HG03039 (cell line): ENCODE measurements at regions not wholly inside any gene's neighbourhood (a gene's known extent, or its start where the extent isn't known, plus 50 kb on each side); places are given as distances from the start of the nearest gene placed in this dataset.

ENCODE experiments used
- ATAC-seq: cut with Tn5 transposase; IDR thresholded peaks from one replicate; pipeline ENCODE4 v1.9.1; 2021; ENCODE audit warnings: mild to moderate bottlenecking, moderate library complexity; ENCODE audit not compliant: unreplicated experiment

DNA sequence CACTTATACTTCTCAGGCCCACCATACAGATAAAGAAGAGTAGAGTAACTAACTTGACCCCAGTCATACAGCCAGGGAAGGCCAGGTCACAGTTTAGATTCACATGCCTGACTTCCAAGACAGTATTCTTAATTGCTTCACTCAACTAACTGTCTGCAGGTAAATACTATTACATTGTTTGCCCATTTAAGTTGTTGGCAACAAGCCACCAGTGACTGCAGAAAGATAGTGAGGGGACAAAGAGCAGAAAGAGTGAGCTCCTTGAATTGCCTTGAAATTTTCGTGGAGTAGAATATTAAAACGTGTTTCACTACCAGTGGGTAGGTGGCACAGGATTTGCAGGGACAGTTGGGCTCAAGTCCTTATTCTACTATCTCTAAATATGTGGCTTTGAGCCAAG lies 146.3 kb upstream of the RMST start:
- ATAC-seq: no peak

DNA sequence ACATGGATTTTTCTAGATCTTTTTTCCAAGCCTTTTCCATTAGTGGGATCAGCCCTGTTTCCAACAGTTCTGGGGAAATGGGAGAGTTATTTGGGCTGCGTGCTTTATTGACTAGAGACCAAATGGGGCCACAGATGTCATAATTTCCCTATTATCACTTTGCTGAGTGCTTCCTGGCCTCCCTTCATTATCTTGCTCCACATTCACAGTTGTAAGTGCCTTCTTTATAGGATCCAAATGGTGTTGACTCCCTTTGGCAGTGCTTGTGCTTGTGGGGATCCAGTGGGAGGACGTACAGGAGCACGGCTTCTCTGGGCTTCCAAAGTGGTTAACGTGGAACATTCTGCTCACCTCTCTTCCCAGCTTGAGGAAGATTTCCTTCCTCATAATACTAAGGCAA lies 141.0 kb upstream of the RMST start:
- ATAC-seq: no peak

DNA sequence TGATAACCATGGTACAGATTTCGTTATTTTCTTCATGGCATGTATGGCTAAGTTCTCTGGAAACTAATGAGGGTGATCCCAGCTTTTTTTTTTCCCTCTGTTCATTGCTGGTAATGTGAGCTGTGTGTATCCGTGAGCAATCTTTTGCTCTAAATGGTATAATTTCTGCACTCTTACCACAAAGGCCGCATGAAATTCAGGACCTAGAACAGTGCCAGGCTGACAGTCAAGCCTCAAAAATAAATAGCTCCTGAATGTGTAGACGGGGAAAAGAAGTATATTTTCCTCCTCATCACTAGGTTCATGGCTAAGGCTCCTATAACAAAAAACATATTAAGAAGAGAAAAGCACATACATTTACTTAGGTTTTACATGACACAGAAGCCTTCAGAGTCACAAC lies 140.2 kb upstream of the RMST start:
- ATAC-seq: no peak

DNA sequence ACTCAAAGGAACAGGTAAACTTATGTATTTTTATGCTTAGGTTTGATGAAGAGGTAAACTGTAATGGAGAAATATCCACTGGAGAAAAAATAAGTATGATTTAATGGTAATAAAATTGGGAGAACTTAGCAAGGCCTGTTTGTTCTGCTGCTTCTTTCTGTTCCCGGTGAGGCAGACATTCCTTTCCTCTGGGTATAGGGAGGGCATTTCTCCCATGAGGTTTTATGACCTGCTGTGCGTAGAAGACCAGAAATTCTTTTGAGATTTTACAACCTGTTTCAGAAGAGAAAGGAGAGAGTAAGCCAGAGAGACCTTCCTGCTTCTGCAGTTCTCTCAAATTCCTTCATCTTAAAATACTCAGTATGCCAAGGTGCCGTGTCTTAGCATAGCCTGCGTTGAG lies 139.4 kb upstream of the RMST start:
- no peak for ATAC-seq

DNA sequence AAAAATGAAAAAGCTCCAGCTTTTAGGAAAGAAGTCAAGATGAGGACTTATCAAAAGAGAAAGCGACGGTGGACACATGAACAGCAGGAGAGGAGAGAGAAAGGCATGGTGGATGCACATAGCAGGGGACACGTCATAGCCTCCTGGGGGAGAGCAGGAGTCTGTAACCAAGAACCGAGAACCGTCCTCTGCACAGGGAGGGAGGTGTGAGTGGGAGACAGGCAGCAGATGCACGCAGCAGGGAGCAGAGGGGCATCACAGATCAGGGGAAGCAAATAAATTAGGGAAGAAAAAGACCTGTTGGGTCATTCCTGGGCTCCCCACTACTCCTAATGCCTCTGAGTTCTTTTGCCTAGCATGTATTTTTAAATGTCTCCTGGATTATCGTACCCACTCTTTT lies 138.1 kb upstream of the RMST start:
- no peak for ATAC-seq

DNA sequence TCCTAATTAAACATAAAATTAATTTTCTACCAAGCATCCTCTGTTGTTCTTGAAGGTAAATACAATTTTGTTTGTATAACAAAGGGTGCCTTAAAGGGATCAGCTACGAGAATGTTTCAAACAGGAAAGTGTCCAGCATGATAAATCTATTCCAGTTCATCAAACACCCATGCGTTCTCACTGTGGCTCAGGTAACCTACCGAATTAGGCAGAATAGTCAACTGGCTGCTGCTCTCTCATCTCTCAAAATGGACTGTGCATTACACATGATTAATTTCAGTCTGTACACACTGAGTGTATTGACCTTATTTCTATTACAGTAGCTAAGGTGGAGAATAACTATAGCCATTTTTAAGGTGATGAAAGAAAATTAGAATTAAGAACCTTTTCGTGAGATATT lies 127.5 kb upstream of the RMST start:
- ATAC-seq: no peak

DNA sequence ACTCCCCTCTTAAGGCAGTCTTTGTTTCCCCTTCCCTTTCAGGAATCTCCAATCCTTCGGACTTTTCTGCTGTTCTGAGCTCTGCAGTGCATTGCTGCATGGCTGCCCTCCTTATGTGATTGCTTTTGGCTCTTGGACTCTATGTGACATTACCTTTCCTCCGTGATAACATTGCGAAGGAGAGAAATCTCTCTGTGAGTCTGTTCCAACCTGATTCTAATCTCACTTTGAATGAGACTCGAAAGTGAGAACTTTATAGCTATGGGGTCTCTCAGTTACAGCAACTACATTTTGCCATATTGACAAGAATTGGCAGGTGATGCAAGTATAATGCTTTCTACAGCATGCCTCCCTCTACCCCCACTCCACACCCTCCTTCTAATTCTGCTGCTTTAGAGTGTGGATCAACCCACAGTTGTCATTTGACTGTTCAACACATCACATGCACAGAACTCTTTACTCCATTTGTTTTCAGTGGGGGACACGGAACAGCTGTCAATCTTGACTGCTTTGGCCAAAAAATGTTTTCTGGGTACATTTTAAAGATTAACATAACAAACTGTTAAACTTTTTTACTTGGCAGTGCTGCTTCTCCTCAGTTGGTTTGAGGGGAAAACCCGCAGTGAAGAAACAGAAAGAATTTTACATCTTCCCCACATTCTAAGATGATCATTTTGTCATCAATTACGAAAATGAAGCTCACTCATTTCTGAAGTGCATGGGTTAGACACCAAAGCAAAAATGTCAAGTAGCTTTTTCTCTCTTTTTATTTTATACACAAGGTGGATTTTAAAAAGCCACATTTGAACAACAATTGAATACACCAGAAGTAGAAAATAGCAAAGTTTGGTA lies 125.5 kb upstream of the RMST start:
- ATAC-seq: peak; percentile 45

DNA sequence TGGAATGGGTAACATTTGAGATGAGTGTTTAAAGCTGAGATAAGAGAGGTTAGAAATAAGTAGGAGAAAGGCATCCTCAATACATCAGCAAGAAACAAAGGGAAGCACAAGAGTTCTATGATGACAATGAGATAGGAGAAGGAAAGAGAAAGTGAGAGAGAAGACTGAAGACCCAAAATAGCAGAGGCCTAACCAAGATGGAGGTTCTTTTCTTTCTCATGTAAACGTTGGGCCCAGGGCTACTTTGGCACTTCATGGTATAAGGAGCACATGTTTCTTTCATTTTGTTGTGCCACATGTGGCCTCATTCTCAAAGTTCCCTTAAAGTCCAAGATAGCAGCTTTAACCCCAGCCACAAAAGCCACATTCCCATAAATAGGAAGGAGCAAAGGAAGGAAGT lies 120.5 kb upstream of the RMST start:
- no peak for ATAC-seq

DNA sequence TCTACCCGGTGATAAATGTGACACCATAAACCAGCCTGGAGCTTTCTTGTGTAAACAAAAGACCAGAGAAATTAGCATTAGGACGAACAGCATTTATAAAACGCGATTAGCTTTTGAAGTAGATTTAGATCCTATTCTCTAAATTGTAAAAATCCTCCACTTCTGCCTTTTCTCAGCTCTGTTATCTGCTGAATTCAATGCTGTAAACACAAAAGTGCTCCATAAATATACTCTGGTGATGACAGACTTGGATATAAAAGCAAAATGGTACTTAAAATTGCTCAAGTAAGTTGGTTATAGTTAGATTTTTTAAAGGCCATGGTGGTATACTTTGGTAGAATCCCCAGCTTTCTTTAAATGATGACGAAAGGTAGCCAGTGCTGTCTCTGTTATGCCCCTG lies 114.6 kb upstream of the RMST start:
- ATAC-seq: no peak

DNA sequence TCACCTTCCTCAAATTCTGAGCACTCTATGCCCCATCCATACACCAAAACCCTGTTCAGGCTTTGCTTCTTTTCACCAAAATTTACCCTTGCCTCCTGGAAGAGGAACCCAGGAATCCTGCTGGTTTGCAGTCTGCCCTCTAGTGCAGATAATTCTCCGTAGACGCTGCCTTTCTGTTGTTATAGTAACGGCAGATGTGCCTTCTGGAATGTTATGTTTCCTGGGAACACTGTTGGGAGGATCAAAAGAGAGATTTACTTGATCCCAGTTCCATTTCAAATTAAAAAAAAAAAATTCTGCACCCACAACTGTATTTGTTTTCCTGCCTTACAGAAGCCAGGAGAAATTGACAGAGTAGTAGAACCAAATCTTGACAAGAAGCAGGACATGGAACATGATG lies 104.2 kb upstream of the RMST start:
- ATAC-seq: no peak

DNA sequence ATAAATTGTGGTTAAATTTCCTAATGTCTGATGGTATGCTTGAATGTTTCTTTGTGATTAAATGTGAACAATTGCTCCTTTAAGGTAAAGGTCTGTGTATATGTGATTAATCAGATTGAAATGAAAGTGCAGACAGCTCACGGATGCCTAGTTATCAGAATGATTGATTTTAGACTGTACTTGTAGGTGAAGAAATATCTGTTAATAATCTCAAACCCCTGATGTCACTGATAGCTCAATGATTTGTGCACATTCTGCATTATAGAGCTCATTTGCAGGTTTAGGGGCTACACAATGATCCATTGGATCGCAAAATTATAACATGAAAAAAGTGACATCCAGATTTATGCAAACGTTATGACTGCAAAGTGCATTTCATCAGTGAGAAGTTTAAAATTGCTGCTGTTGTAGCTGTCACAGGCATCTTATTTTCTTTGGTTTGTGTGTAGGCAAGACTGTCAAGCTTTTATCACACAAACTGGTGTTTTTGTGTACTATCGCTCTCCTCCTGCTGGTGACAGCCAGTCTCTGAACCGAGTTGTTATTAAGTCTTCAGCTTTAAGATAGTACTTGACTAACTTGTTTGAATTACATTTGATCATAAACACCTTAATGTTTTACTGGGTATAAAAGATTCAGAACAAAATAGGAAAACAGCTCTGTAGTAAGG lies 103.4 kb upstream of the RMST start:
- no peak for ATAC-seq

DNA sequence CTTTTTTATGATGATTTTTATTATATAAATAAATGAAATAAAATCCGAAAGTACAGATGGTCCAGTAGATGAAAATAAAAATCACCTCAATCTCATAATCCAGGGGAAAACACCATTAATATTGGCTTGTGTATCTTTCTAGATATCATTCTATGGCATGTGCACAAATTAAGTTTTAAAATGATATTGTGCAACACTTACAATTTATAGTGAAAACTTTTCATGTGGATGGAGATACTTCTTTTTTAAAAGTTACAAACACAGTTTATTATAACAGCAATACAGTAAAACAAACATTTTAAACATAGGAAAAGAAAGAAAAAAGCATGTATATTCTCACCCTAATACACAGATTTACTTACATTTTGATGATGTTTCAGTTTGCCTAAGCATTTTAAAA lies 98.9 kb upstream of the RMST start:
- no peak for ATAC-seq

DNA sequence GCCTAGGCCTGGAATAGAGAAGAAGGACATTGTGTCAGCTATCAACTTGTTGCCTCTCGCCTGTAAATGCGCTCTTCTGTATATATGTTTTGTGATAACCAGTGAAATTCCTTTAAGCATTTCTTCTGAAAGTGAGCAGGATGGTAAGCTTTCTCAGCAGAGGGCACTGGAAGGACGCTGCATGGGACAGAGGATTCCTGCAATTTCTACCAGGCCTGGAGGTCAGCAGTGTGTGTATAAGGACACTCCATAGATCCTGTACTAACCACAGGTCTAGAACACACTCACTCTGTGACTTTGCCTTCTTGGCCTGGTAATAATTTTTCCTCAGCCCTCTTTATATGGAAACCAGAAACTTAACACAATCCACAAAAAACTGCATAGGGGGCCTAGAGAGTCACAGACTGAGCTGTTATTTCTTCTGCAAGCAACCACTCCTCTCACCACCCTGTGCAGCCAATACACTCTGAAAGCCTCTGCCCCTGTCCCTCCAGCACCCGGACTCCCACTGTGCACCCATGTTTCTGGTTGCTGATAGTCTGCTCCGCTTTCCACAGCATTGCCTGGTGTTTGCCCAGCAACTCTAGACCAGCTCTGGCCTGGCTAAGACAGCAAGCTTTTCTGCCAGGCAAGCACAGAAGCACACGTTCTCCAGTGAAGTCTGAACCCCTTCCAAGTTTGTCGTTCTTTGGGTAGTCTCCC lies 94.0 kb upstream of the RMST start:
- ATAC-seq: no peak

DNA sequence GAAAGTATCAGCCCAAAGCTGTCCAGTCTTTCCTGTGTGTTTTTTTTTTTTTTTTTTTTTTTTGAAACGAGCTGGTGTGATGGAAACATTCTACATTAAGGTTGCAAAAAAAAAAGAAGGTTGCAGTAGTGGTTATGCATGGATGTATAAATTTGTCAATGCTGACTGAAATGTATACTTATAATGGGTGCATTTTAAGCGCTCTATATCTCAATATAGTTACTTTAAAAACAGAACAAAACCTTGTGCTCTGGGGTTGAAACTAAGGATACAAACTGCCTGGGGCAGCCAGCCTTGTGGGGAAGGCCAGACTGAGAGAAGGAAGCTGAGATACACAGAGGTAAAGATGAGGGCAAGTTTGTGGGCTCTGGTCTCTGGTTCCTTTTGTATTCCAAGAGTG lies 87.3 kb upstream of the RMST start:
- no peak for ATAC-seq

DNA sequence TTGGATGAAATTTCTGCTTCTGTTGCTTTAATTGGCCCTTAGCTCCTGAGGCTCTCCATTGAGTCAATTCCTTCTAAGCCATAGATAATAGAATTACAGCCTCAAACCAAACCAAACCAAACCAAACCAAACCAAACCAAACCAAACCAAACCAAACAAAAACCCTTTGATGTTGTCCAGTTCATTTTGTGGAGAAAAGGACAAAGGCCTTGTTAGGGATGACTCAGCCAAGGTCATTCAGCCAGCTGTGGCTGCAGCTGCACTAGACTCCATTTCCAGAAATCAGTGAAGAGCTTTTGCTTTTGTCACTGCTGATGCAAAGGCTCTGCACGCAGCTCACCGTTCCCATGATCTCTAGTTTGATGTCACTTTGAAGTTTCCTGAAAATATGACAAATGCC lies 82.2 kb upstream of the RMST start:
- ATAC-seq: no peak

DNA sequence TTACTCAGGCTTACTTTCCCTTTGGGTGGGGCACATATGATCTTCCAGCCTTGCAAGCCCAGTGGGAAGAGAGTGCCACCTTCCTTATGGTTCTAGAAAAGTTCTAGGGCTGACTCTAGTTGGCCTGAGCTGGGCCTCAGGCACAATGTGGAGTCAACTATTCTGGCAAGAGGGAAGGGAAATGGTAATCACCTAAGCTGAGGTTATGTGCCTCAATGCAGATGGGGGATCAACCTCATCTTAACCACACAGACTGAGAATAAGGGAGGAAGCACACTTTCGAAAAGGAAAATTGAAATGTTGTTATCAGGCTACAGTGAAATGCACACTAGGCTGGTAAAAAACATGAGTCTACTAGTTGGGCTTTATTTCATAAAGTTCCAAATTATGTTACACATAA lies 77.5 kb upstream of the RMST start:
- no peak for ATAC-seq

DNA sequence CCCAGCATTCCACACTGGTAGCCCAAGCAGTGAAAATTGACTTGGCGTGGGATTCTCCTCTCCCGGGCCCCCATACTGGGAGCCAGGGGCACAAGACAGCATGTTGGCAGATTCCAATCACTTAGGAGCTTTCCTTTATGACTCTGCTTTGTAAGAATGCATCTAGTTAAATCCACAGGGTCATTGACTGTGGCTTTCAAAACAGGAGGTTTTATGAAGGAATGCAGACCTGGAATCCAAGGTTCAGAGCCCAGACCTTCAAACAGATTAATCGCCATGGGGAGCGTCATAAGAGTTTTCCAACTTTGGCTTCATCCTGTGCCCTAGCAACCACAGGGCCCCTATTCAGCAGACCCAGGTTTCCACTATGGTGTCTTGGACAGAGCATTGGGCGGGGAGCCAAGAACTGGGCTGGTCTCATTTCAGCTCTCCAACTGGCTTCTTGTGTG lies 76.4 kb upstream of the RMST start:
- ATAC-seq: no peak

DNA sequence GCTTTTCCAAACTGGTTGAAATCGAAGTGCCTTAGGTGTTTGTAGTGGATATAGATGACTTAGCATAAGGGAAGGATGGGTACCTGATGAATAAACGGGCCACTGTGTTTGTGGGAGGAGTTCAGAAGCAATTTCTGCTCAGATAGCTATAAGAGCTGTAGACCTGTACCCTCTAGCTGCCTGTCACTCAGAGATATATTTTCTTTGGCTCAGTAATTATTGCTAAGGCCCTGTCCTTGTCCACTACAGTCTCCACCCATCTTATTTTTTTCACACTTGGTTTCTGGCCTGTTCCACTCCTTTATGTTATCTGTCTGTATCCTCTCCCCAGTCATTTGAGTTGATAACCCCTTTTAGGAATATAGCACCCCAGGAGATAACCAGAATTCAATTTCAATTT lies 74.8 kb upstream of the RMST start:
- no peak for ATAC-seq

DNA sequence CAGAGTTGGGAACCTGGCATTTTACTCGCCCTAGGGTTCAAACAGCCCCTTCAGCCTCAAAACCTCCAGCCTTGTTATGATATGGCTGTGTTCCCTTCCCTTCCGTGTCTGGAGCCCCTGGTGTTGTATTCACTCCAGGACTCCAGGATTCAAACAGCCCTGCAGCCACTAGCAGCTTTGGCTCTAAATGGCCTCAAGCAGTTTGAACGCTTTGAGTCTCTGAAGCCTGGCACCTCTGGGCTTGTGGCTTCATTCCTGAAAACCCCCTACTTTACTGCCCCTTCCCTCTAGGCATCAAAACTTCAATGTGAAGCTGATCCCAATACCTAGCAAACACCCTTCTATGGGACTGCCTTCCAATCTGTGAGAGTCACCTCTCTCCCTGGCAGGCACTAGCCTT lies 67.9 kb upstream of the RMST start:
- ATAC-seq: no peak

DNA sequence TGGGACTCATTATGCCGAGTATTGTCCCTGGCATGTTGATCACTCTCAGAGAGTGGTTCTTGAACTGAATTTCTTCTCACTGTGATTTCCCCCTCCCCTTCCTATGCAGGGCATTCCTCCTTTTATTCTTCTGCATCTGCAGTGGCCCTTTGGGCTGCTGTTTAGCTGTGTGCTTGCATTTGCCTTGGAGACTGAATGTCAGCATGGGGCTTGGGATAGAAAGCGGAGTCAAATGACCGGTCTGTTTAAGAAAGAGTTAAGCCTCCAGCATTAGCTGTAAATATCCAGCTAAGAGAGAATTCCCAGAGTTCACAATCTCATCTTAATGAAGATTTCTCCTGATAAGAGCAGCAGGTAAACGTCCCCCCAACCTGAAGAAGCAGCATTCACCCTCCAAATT lies 65.6 kb upstream of the RMST start:
- ATAC-seq: no peak

DNA sequence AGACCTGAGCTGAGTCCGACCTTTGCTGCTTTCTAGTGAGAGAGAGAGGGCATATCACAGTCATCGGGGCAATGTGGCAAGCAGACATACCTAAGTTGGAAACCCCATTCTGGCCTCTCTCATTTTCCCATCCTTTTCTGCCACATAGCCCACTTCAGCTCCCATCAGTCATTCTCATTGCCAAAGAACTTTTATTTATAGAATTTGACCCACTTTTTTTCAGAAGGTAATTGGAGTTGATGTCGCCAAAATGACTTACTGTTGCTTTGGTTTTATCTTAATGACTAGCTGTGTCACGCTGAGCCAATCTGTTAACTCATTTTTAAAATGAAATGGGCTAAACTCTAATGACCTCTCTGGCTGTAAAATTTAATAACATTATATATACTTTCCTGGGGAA lies 63.9 kb upstream of the RMST start:
- no peak for ATAC-seq

DNA sequence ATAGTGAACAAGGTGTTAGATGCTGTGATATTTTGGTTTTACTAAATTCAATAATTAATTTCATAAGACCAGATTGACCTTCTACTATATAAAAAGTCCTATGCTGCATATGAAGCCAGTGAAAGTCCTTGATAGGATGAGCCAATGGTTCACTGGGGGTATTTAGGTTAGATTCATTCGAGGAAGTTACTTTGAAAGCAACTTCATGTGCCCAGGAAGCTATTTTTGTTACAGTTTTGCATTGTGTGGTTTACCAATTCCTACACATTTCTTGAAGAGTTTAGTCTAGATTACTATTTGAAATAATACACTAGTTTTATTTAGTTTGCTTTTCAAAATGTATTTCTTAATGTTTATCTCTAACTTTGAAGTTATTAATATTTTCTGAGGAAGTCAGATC lies 58.5 kb upstream of the RMST start:
- ATAC-seq: peak; percentile 37
